Neural cell (in vitro differentiated cells): ENCODE measurements at regions not wholly inside any gene's neighbourhood (a gene's known extent, or its start where the extent isn't known, plus 50 kb on each side); places are given as distances from the start of the nearest gene placed in this dataset.

Source experiments
- EP300 ChIP-seq: fragments of 450-650 bp; conservative IDR thresholded peaks from 2 replicates; pipeline ENCODE4 v1.6.1; 2014; ENCODE audit warnings: antibody characterized with exemption, mild to moderate bottlenecking, moderate library complexity; ENCODE audit not compliant: poor library complexity, severe bottlenecking
- EZH2 ChIP-seq: fragments of 200-600, 300-800 bp; shearing (Covaris generic), sonication (generic); IDR thresholded peaks from 2 replicates; pipeline ENCODE4 v1.6.1; 2014; ENCODE audit warnings: antibody characterized with exemption, low read length, borderline replicate concordance, mild to moderate bottlenecking; ENCODE audit not compliant: insufficient read depth, poor library complexity, severe bottlenecking
- POLR2AphosphoS5 ChIP-seq: IDR thresholded peaks from 2 replicates; pipeline ENCODE4 v1.6.1; 2012
- TF ChIP-seq, protein P1 (sequence below): fragments of 450-650 bp; IDR thresholded peaks from 2 replicates; pipeline ENCODE4 v1.5.1; 2014; ENCODE audit warnings: antibody characterized with exemption, mild to moderate bottlenecking, moderate library complexity; ENCODE audit not compliant: poor library complexity, severe bottlenecking
- TF ChIP-seq, protein P2 (sequence below): IDR thresholded peaks from 2 replicates; pipeline ENCODE4 v1.6.1; 2012; ENCODE audit warnings: borderline replicate concordance

DNA sequence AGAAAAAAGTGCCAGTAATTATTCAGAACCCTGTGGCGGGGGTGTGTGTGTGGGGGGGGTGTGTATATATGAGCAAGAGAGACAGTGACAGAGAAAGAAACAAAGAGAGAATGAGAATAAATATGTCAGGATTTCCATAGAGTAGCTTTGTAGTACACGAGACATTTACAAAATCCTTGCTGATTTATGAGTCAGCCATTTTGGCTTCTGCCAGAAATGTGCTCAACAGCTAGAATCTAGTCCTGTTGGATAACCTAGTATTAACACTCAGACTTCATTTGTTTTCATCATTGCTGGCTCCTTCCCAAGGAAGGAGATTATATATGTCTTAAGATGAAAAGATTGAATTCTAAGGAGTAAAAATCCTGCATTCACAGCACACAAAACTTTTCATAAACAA lies 140.5 kb upstream of the HNRNPA3 start:
- TF ChIP-seq, protein P1, sequence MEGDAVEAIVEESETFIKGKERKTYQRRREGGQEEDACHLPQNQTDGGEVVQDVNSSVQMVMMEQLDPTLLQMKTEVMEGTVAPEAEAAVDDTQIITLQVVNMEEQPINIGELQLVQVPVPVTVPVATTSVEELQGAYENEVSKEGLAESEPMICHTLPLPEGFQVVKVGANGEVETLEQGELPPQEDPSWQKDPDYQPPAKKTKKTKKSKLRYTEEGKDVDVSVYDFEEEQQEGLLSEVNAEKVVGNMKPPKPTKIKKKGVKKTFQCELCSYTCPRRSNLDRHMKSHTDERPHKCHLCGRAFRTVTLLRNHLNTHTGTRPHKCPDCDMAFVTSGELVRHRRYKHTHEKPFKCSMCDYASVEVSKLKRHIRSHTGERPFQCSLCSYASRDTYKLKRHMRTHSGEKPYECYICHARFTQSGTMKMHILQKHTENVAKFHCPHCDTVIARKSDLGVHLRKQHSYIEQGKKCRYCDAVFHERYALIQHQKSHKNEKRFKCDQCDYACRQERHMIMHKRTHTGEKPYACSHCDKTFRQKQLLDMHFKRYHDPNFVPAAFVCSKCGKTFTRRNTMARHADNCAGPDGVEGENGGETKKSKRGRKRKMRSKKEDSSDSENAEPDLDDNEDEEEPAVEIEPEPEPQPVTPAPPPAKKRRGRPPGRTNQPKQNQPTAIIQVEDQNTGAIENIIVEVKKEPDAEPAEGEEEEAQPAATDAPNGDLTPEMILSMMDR, result no peak
- TF ChIP-seq POLR2AphosphoS5 (no peak), EZH2 (no peak), EP300 (no peak)
- TF ChIP-seq, protein P2, sequence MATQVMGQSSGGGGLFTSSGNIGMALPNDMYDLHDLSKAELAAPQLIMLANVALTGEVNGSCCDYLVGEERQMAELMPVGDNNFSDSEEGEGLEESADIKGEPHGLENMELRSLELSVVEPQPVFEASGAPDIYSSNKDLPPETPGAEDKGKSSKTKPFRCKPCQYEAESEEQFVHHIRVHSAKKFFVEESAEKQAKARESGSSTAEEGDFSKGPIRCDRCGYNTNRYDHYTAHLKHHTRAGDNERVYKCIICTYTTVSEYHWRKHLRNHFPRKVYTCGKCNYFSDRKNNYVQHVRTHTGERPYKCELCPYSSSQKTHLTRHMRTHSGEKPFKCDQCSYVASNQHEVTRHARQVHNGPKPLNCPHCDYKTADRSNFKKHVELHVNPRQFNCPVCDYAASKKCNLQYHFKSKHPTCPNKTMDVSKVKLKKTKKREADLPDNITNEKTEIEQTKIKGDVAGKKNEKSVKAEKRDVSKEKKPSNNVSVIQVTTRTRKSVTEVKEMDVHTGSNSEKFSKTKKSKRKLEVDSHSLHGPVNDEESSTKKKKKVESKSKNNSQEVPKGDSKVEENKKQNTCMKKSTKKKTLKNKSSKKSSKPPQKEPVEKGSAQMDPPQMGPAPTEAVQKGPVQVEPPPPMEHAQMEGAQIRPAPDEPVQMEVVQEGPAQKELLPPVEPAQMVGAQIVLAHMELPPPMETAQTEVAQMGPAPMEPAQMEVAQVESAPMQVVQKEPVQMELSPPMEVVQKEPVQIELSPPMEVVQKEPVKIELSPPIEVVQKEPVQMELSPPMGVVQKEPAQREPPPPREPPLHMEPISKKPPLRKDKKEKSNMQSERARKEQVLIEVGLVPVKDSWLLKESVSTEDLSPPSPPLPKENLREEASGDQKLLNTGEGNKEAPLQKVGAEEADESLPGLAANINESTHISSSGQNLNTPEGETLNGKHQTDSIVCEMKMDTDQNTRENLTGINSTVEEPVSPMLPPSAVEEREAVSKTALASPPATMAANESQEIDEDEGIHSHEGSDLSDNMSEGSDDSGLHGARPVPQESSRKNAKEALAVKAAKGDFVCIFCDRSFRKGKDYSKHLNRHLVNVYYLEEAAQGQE, result no peak
